H7 (cell line): ENCODE measurements at regions not wholly inside any gene's neighbourhood (a gene's known extent, or its start where the extent isn't known, plus 50 kb on each side); places are given as distances from the start of the nearest gene placed in this dataset.

Experiments
- DNase-seq: peaks from one replicate; pipeline ENCODE4 v3.0.0; 2012
- H3K27me3 ChIP-seq: 2 replicates; pipeline ENCODE4 v1.6.0; 2011; ENCODE audit warnings: mild to moderate bottlenecking, low read length; ENCODE audit not compliant: control insufficient read depth, insufficient read depth
- H3K36me3 ChIP-seq: replicated peaks from 2 replicates; pipeline ENCODE4 v1.5.1; 2011; ENCODE audit warnings: low read length; ENCODE audit not compliant: control insufficient read depth, insufficient read depth
- H3K4me3 ChIP-seq: 2 replicates; pipeline ENCODE4 v1.5.1; 2011; ENCODE audit warnings: low read depth, mild to moderate bottlenecking, control low read depth, low read length, moderate library complexity; ENCODE audit not compliant: insufficient read depth

GRCh38 chr4:30825008-30825770, 105.0 kb downstream of the PCDH7 start:
- no peak for DNase-seq
- H3K36me3 ChIP-seq: no peaks in the 10 kb centered on the region
- no peak overlapping the region for H3K4me3 ChIP-seq
- H3K27me3 ChIP-seq: no peaks in the 10 kb centered on the region

DNA sequence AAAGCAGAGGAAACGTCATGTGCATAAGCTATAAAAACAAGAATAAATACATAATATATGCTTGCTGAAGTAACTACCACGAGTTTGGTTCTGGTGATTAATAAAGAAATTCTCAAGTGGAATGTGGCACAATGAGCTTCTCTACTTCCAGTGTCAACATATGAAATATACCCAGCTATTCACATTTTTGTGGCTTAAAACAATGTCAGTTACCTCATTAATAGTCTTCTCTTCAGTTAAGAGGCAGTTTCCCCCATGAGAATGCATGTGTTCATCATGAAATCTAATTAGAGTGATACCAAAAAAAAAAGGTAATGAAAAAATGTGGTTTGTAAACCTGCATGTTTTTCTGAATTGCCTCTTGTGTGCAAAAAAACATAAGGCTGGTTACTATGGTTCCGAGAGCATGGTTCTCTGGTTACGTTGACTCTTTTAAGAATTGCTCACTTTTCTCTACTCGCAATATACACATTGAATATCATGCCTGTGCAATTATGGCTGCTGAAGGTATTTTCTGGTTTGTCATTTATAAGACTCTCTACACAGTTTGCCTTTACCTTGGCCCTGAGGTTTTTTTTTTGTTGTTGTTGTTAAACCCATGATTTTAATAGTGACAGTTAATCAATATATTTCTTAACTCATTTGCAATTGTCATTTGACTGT, 108.2 kb downstream of the PCDH7 start:
- no peaks in the 10 kb centered on the region for H3K36me3 ChIP-seq
- no peaks in the 10 kb centered on the region for H3K27me3 ChIP-seq
- H3K4me3 ChIP-seq: no peak overlapping the region
- DNase-seq: no peak

DNA sequence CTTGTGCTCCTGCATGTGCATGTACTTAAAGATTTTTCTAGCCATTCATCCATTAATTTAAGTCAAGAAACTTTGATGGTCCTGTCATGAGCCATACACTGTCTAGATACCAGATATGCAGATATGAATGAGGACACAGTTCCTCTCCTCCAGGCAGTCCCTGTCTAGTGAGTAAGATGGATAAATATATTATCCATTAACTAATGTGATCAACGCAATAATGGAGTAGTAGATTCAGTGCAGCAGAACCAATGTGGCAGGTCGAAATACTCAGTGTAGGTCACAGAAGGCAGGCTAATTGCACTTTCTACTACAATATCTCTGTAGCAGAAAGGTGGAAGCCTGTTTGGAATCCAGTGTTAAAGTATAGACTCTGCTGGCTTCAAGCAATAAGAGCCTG, 112.5 kb downstream of the PCDH7 start:
- Histone ChIP-seq H3K4me3 (no peak overlapping the region), H3K27me3 (no peaks in the 10 kb centered on the region), H3K36me3 (no peaks in the 10 kb centered on the region)
- DNase-seq: no peak

- no peaks in the 10 kb centered on the region for H3K27me3 ChIP-seq
- no peaks in the 10 kb centered on the region for H3K36me3 ChIP-seq
- no peak overlapping the region for H3K4me3 ChIP-seq
- no peak for DNase-seq
Measured at GRCh38 chr4:30833206-30833605, 113.0 kb downstream of the PCDH7 start.

DNA sequence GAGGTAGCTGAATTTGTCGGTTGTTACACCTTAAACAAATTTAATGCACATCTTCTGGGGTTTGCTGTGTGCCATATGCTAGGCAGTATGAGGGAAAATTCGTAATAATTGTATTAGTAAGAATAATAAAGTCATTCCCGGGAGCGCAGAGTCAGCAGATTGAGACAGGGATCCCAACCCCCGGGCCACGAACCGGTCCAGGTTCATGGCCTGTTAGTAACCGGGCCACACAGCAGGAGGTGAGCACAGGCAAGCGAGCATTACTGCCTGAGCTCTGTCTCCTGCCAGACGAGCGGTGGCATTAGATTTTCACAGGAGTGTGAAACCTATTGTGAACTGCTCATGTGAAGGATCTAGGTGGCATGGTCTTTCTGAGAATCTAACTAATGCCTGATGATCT, 114.9 kb downstream of the PCDH7 start:
- H3K36me3 ChIP-seq: no peaks in the 10 kb centered on the region
- H3K27me3 ChIP-seq: no peaks in the 10 kb centered on the region
- no peak overlapping the region for H3K4me3 ChIP-seq
- DNase-seq: no peak

DNA sequence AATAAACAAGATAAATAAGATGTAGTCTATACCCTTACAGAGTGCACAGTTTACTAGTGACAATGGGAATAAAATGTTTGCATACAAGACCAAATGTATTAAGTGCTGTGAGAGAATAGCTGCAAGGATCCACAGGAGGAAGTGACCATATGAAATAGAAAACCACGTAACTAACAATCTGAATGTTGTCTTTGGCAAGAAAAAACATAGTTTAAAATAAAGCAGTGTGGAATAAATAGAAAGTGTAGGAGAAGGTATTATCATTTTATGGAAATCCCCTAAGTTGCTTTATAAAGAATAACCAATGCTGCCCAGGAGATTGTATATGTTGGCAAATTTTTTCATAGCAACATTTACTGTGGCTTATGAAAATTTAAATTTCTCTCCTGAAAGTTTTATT, 116.1 kb downstream of the PCDH7 start:
- no peak for DNase-seq
- no peak overlapping the region for H3K4me3 ChIP-seq
- H3K36me3 ChIP-seq: no peaks in the 10 kb centered on the region
- H3K27me3 ChIP-seq: no peaks in the 10 kb centered on the region

DNA sequence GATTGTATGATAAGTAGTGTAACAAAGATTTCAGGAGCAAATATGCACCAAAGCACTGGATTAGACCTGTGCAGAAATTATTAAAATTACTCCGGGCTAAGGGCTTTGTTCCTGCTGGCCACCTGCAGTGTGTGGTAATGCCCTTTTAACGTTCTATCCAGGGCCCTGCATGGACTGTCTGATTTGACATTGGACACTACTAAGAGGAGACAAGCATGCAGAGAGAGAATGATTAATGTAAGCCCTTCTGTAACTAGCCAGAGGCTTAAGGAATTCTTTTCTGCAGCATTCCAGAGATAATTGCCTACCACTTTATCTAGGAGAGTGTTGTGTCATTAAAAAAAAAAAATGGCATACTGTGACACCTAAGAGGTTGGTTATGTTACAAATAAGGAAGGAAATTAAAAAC, 117.0 kb downstream of the PCDH7 start:
- H3K4me3 ChIP-seq: no peak overlapping the region
- no peak for DNase-seq
- no peaks in the 10 kb centered on the region for H3K27me3 ChIP-seq
- H3K36me3 ChIP-seq: no peaks in the 10 kb centered on the region

GRCh38 chr4:30837861-30838260, 117.7 kb downstream of the PCDH7 start:
- H3K36me3 ChIP-seq: no peaks in the 10 kb centered on the region
- H3K27me3 ChIP-seq: no peaks in the 10 kb centered on the region
- no peak overlapping the region for H3K4me3 ChIP-seq
- no peak for DNase-seq

- H3K36me3 ChIP-seq: no peaks in the 10 kb centered on the region
- no peaks in the 10 kb centered on the region for H3K27me3 ChIP-seq
- no peak for DNase-seq
- no peak overlapping the region for H3K4me3 ChIP-seq
Measured at GRCh38 chr4:30838331-30838730, 118.2 kb downstream of the PCDH7 start.

GRCh38 chr4:30839583-30840520, 119.7 kb downstream of the PCDH7 start:
- H3K27me3 ChIP-seq: no peaks in the 10 kb centered on the region
- DNase-seq: no peak
- no peaks in the 10 kb centered on the region for H3K36me3 ChIP-seq
- H3K4me3 ChIP-seq: no peak overlapping the region

- Histone ChIP-seq H3K4me3 (no peak overlapping the region), H3K27me3 (no peaks in the 10 kb centered on the region), H3K36me3 (no peaks in the 10 kb centered on the region)
- DNase-seq: no peak
Measured at GRCh38 chr4:30840571-30840970, 120.4 kb downstream of the PCDH7 start.

- H3K4me3 ChIP-seq: no peak overlapping the region
- no peaks in the 10 kb centered on the region for H3K36me3 ChIP-seq
- no peaks in the 10 kb centered on the region for H3K27me3 ChIP-seq
- DNase-seq: no peak
Measured at GRCh38 chr4:30842142-30842541, 122.0 kb downstream of the PCDH7 start.

GRCh38 chr4:30842689-30843088, 122.5 kb downstream of the PCDH7 start:
- no peak overlapping the region for H3K4me3 ChIP-seq
- H3K36me3 ChIP-seq: no peaks in the 10 kb centered on the region
- no peaks in the 10 kb centered on the region for H3K27me3 ChIP-seq
- no peak for DNase-seq

GRCh38 chr4:30844861-30845582, 124.9 kb downstream of the PCDH7 start:
- H3K36me3 ChIP-seq: no peaks in the 10 kb centered on the region
- H3K27me3 ChIP-seq: no peaks in the 10 kb centered on the region
- no peak overlapping the region for H3K4me3 ChIP-seq
- DNase-seq: no peak
